Activated T-cell treated with anti-CD3 and anti-CD28 coated beads, Interleukin-2, amount 50 U/mL, for 4 hours (primary cell): ENCODE measurements at regions not wholly inside any gene's neighbourhood (a gene's known extent, or its start where the extent isn't known, plus 50 kb on each side); places are given as distances from the start of the nearest gene placed in this dataset.

Experiments used
- ATAC-seq, 2 donors: fragments of 200-7000 bp; cut with Tn5 transposase; one replicate each; pipeline ENCODE4 v1.10.0; 2021
- DNase-seq: peaks from one replicate; pipeline ENCODE4 v3.0.0-alpha.2; 2020
- H3K27me3 Mint-ChIP-seq: one replicate; pipeline ENCODE4 v1.8.0; 2021; ENCODE audit warnings: low read depth, mixed read lengths
- H3K36me3 Mint-ChIP-seq: one replicate; pipeline ENCODE4 v1.8.0; 2022; ENCODE audit warnings: mixed read lengths; ENCODE audit not compliant: insufficient read depth
- H3K4me1 Mint-ChIP-seq: one replicate; pipeline ENCODE4 v1.8.0; 2021; ENCODE audit warnings: low read depth, mixed read lengths
- H3K4me3 Mint-ChIP-seq: one replicate; pipeline ENCODE4 v1.8.0; 2021; ENCODE audit warnings: mild to moderate bottlenecking, moderate library complexity, mixed read lengths
- H3K9me3 Mint-ChIP-seq: one replicate; pipeline ENCODE4 v1.8.0; 2021; ENCODE audit warnings: mixed read lengths

GRCh38 chrX:94414746-94415145 is 740.7 kb downstream of the FAM133A start:
- Mint-ChIP-seq H3K9me3 (no peaks in the 10 kb centered on the region), H3K4me3 (no peak overlapping the region), H3K27me3 (no peaks in the 10 kb centered on the region), H3K36me3 (no peaks in the 10 kb centered on the region), H3K4me1 (no peaks in the 10 kb centered on the region)
- DNase-seq: no peak
- ATAC-seq: no peak

- Mint-ChIP-seq H3K27me3 (no peaks in the 10 kb centered on the region), H3K9me3 (no peaks in the 10 kb centered on the region), H3K36me3 (no peaks in the 10 kb centered on the region), H3K4me3 (no peak overlapping the region), H3K4me1 (no peaks in the 10 kb centered on the region)
- ATAC-seq (no peak), DNase-seq (no peak)
These were observed 744.1 kb downstream of the FAM133A start for GRCh38 chrX:94418065-94418464.

- ATAC-seq (no peak), DNase-seq (no peak)
- no peaks in the 10 kb centered on the region for H3K27me3 Mint-ChIP-seq
- no peaks in the 10 kb centered on the region for H3K4me1 Mint-ChIP-seq
- H3K4me3 Mint-ChIP-seq: no peak overlapping the region
- no peaks in the 10 kb centered on the region for H3K9me3 Mint-ChIP-seq
- no peaks in the 10 kb centered on the region for H3K36me3 Mint-ChIP-seq
These were observed 750.5 kb downstream of the FAM133A start for GRCh38 chrX:94424456-94424855.

GRCh38 chrX:94430091-94430490 is 756.1 kb downstream of the FAM133A start:
- ATAC-seq (no peak), DNase-seq (no peak)
- Mint-ChIP-seq H3K36me3 (no peaks in the 10 kb centered on the region), H3K4me3 (no peak overlapping the region), H3K9me3 (no peaks in the 10 kb centered on the region), H3K4me1 (no peaks in the 10 kb centered on the region), H3K27me3 (no peaks in the 10 kb centered on the region)

- ATAC-seq: no peak
- peaks cover 12% of the 10 kb centered on the region for H3K9me3 Mint-ChIP-seq
- no peak for DNase-seq
- H3K4me1 Mint-ChIP-seq: no peaks in the 10 kb centered on the region
- H3K27me3 Mint-ChIP-seq: no peaks in the 10 kb centered on the region
- no peaks in the 10 kb centered on the region for H3K36me3 Mint-ChIP-seq
- no peak overlapping the region for H3K4me3 Mint-ChIP-seq
These were observed 761.8 kb downstream of the FAM133A start for GRCh38 chrX:94435799-94436198.

GRCh38 chrX:94454159-94454558 is 780.2 kb downstream of the FAM133A start:
- no peak overlapping the region for H3K4me3 Mint-ChIP-seq
- no peaks in the 10 kb centered on the region for H3K36me3 Mint-ChIP-seq
- H3K27me3 Mint-ChIP-seq: no peaks in the 10 kb centered on the region
- no peaks in the 10 kb centered on the region for H3K9me3 Mint-ChIP-seq
- ATAC-seq: no peak
- DNase-seq: no peak
- no peaks in the 10 kb centered on the region for H3K4me1 Mint-ChIP-seq

GRCh38 chrX:94454606-94455005 is 780.6 kb downstream of the FAM133A start:
- Mint-ChIP-seq H3K9me3 (no peaks in the 10 kb centered on the region), H3K4me1 (no peaks in the 10 kb centered on the region), H3K27me3 (no peaks in the 10 kb centered on the region), H3K36me3 (no peaks in the 10 kb centered on the region), H3K4me3 (no peak overlapping the region)
- ATAC-seq (no peak), DNase-seq (no peak)

GRCh38 chrX:94455782-94456181 is 781.8 kb downstream of the FAM133A start:
- Mint-ChIP-seq H3K36me3 (no peaks in the 10 kb centered on the region), H3K4me1 (no peaks in the 10 kb centered on the region), H3K9me3 (no peaks in the 10 kb centered on the region), H3K4me3 (no peak overlapping the region), H3K27me3 (no peaks in the 10 kb centered on the region)
- ATAC-seq: no peak
- no peak for DNase-seq

GRCh38 chrX:94492541-94492940 is 818.5 kb downstream of the FAM133A start:
- Mint-ChIP-seq H3K36me3 (no peaks in the 10 kb centered on the region), H3K27me3 (no peaks in the 10 kb centered on the region), H3K9me3 (no peaks in the 10 kb centered on the region), H3K4me1 (no peaks in the 10 kb centered on the region), H3K4me3 (no peak overlapping the region)
- no peak for DNase-seq
- ATAC-seq: no peak

GRCh38 chrX:94493405-94493804 is 819.4 kb downstream of the FAM133A start:
- no peaks in the 10 kb centered on the region for H3K9me3 Mint-ChIP-seq
- H3K4me1 Mint-ChIP-seq: no peaks in the 10 kb centered on the region
- H3K36me3 Mint-ChIP-seq: no peaks in the 10 kb centered on the region
- no peak for DNase-seq
- H3K27me3 Mint-ChIP-seq: no peaks in the 10 kb centered on the region
- H3K4me3 Mint-ChIP-seq: no peak overlapping the region
- ATAC-seq: no peak

- no peak overlapping the region for H3K4me3 Mint-ChIP-seq
- H3K4me1 Mint-ChIP-seq: no peaks in the 10 kb centered on the region
- ATAC-seq: no peak
- H3K9me3 Mint-ChIP-seq: no peaks in the 10 kb centered on the region
- H3K36me3 Mint-ChIP-seq: no peaks in the 10 kb centered on the region
- H3K27me3 Mint-ChIP-seq: no peaks in the 10 kb centered on the region
- DNase-seq: no peak
These were observed 837.6 kb downstream of the FAM133A start for GRCh38 chrX:94511564-94511963.

- no peaks in the 10 kb centered on the region for H3K36me3 Mint-ChIP-seq
- no peak for DNase-seq
These were observed 841.0 kb downstream of the FAM133A start for GRCh38 chrX:94515009-94515408.

GRCh38 chrX:94524867-94525266 is 850.9 kb downstream of the FAM133A start:
- no peaks in the 10 kb centered on the region for H3K36me3 Mint-ChIP-seq
- no peaks in the 10 kb centered on the region for H3K4me1 Mint-ChIP-seq
- no peak for DNase-seq
- ATAC-seq: no peak
- peaks cover 7% of the 10 kb centered on the region for H3K9me3 Mint-ChIP-seq
- H3K4me3 Mint-ChIP-seq: no peak overlapping the region
- no peaks in the 10 kb centered on the region for H3K27me3 Mint-ChIP-seq

More at GRCh38 chrX:94515009-94515408, 841.0 kb downstream of the FAM133A start:
- no peak for ATAC-seq
- H3K4me3 Mint-ChIP-seq: no peak overlapping the region
- H3K9me3 Mint-ChIP-seq: peaks cover 5% of the 10 kb centered on the region
- H3K4me1 Mint-ChIP-seq: no peaks in the 10 kb centered on the region
- H3K27me3 Mint-ChIP-seq: no peaks in the 10 kb centered on the region

- no peak for ATAC-seq
- Mint-ChIP-seq H3K9me3 (no peaks in the 10 kb centered on the region), H3K36me3 (no peaks in the 10 kb centered on the region), H3K4me1 (no peaks in the 10 kb centered on the region), H3K27me3 (no peaks in the 10 kb centered on the region), H3K4me3 (no peak overlapping the region)
- DNase-seq: no peak
These were observed 871.7 kb downstream of the FAM133A start for GRCh38 chrX:94545722-94546121.

- DNase-seq: no peak
- no peaks in the 10 kb centered on the region for H3K36me3 Mint-ChIP-seq
- H3K9me3 Mint-ChIP-seq: no peaks in the 10 kb centered on the region
- H3K27me3 Mint-ChIP-seq: no peaks in the 10 kb centered on the region
- no peaks in the 10 kb centered on the region for H3K4me1 Mint-ChIP-seq
- ATAC-seq: no peak
- H3K4me3 Mint-ChIP-seq: no peak overlapping the region
These were observed 877.8 kb downstream of the FAM133A start for GRCh38 chrX:94551831-94552230.

- Mint-ChIP-seq H3K4me1 (no peaks in the 10 kb centered on the region), H3K4me3 (no peak overlapping the region), H3K27me3 (no peaks in the 10 kb centered on the region), H3K36me3 (no peaks in the 10 kb centered on the region), H3K9me3 (peaks cover 3% of the 10 kb centered on the region)
- no peak for ATAC-seq
- DNase-seq: no peak
These were observed 886.9 kb downstream of the FAM133A start for GRCh38 chrX:94560930-94561329.
